SIG-M5 (cell line): ENCODE measurements at regions not wholly inside any gene's neighbourhood (a gene's known extent, or its start where the extent isn't known, plus 50 kb on each side); places are given as distances from the start of the nearest gene placed in this dataset.
"Not testable (repeated sequence)": the region's sequence is repeated elsewhere in the genome, so short reads cannot be mapped to it uniquely, and the experiment has no call there.

Experiments
- DNase-seq: peaks from one replicate; lab custom pipeline; 2025; lab: John Stamatoyannopoulos, UW

GRCh38 chrX:124181515-124181914, 150.9 kb upstream of the TEX13D start:
- DNase-seq = not testable (repeated sequence)

GRCh38 chrX:124190440-124190839, 142.0 kb upstream of the TEX13D start:
- DNase-seq = no peak

GRCh38 chrX:124194199-124194598, 138.3 kb upstream of the TEX13D start:
- DNase-seq = no peak

GRCh38 chrX:124194901-124195300, 137.6 kb upstream of the TEX13D start:
- DNase-seq = no peak

GRCh38 chrX:124203311-124203710, 129.1 kb upstream of the TEX13D start:
- DNase-seq = no peak

- peak; percentile 32 for DNase-seq
Measured at GRCh38 chrX:124208660-124209059, 123.8 kb upstream of the TEX13D start.

GRCh38 chrX:124209792-124210576, 122.5 kb upstream of the TEX13D start:
- DNase-seq = no peak

- DNase-seq = no peak
Measured at GRCh38 chrX:124211312-124211942, 121.0 kb upstream of the TEX13D start.

- DNase-seq = peak; percentile 35
Measured at GRCh38 chrX:124212622-124213021, 119.8 kb upstream of the TEX13D start.

GRCh38 chrX:124215786-124216185, 116.7 kb upstream of the TEX13D start:
- DNase-seq = no peak

- DNase-seq = no peak
Measured at GRCh38 chrX:124216396-124217115, 115.9 kb upstream of the TEX13D start.

- peak; percentile 31 for DNase-seq
Measured at GRCh38 chrX:124217304-124218251, 114.9 kb upstream of the TEX13D start.

- DNase-seq = no peak
Measured at GRCh38 chrX:124223524-124223923, 108.9 kb upstream of the TEX13D start.

- DNase-seq = no peak
Measured at GRCh38 chrX:124224528-124224927, 107.9 kb upstream of the TEX13D start.

- DNase-seq = no peak
Measured at GRCh38 chrX:124226129-124226528, 106.3 kb upstream of the TEX13D start.

- no peak for DNase-seq
Measured at GRCh38 chrX:124228849-124229248, 103.6 kb upstream of the TEX13D start.

GRCh38 chrX:124229374-124229773, 103.1 kb upstream of the TEX13D start:
- DNase-seq = no peak

GRCh38 chrX:124230655-124231450, 101.6 kb upstream of the TEX13D start:
- no peak for DNase-seq

- DNase-seq = no peak
Measured at GRCh38 chrX:124231451-124231759, 101.1 kb upstream of the TEX13D start.

GRCh38 chrX:124232523-124233201, 99.8 kb upstream of the TEX13D start:
- no peak for DNase-seq

GRCh38 chrX:124234348-124234747, 98.1 kb upstream of the TEX13D start:
- no peak for DNase-seq
